Rectal smooth muscle tissue (tissue), 1 donor: ENCODE measurements at regions not wholly inside any gene's neighbourhood (a gene's known extent, or its start where the extent isn't known, plus 50 kb on each side); places are given as distances from the start of the nearest gene placed in this dataset.
"Not testable (repeated sequence)": the region's sequence is repeated elsewhere in the genome, so short reads cannot be mapped to it uniquely, and the experiment has no call there.

Source experiments
- H3K27ac ChIP-seq: one replicate; pipeline ENCODE4 v1.7.0; 2013; ENCODE audit warnings: low read depth, low read length, inconsistent platforms
- H3K27me3 ChIP-seq: one replicate; pipeline ENCODE4 v1.7.0; 2013; ENCODE audit warnings: low read length; ENCODE audit not compliant: control insufficient read depth, insufficient read depth
- H3K36me3 ChIP-seq: one replicate; pipeline ENCODE4 v1.7.0; 2013; ENCODE audit warnings: low read length; ENCODE audit not compliant: control insufficient read depth, insufficient read depth
- H3K4me1 ChIP-seq: one replicate; pipeline ENCODE4 v1.7.0; 2013; ENCODE audit warnings: low read length; ENCODE audit not compliant: control insufficient read depth, insufficient read depth
- H3K4me3 ChIP-seq: one replicate; pipeline ENCODE4 v1.7.0; 2013; ENCODE audit warnings: low read length
- H3K9ac ChIP-seq: one replicate; pipeline ENCODE4 v1.7.0; 2013; ENCODE audit warnings: low read length

- not testable (repeated sequence) for H3K36me3 ChIP-seq, H3K27ac ChIP-seq, H3K9ac ChIP-seq, H3K4me1 ChIP-seq, H3K4me3 ChIP-seq, H3K27me3 ChIP-seq
Observed at GRCh38 chr1:146774271-146774670, 163.9 kb upstream of the NBPF12 start.

- not testable (repeated sequence) for H3K36me3 ChIP-seq, H3K4me3 ChIP-seq, H3K4me1 ChIP-seq, H3K27me3 ChIP-seq, H3K9ac ChIP-seq, H3K27ac ChIP-seq
Observed at GRCh38 chr1:146771409-146771808, 166.7 kb upstream of the NBPF12 start.

GRCh38 chr1:146770998-146771397, 167.1 kb upstream of the NBPF12 start:
- H3K27ac ChIP-seq, H3K4me1 ChIP-seq, H3K36me3 ChIP-seq, H3K4me3 ChIP-seq, H3K9ac ChIP-seq, H3K27me3 ChIP-seq: not testable (repeated sequence)

- not testable (repeated sequence) for H3K4me3 ChIP-seq, H3K9ac ChIP-seq, H3K27ac ChIP-seq, H3K27me3 ChIP-seq, H3K36me3 ChIP-seq, H3K4me1 ChIP-seq
Observed at GRCh38 chr1:146763234-146763633, 174.9 kb upstream of the NBPF12 start.

GRCh38 chr1:146756858-146757257, 181.3 kb upstream of the NBPF12 start:
- H3K36me3 ChIP-seq, H3K4me3 ChIP-seq, H3K4me1 ChIP-seq, H3K27me3 ChIP-seq, H3K27ac ChIP-seq, H3K9ac ChIP-seq: not testable (repeated sequence)

GRCh38 chr1:146748686-146749085, 189.4 kb upstream of the NBPF12 start:
- not testable (repeated sequence) for H3K27ac ChIP-seq

GRCh38 chr1:146731981-146732680, 206.0 kb upstream of the NBPF12 start:
- H3K27me3 ChIP-seq, H3K4me3 ChIP-seq, H3K27ac ChIP-seq, H3K36me3 ChIP-seq, H3K9ac ChIP-seq, H3K4me1 ChIP-seq: not testable (repeated sequence)

More at GRCh38 chr1:146748686-146749085, 189.4 kb upstream of the NBPF12 start:
- not testable (repeated sequence) for H3K4me3 ChIP-seq, H3K9ac ChIP-seq, H3K4me1 ChIP-seq, H3K36me3 ChIP-seq, H3K27me3 ChIP-seq

- H3K36me3 ChIP-seq, H3K27ac ChIP-seq, H3K27me3 ChIP-seq, H3K4me3 ChIP-seq, H3K9ac ChIP-seq, H3K4me1 ChIP-seq: not testable (repeated sequence)
Observed at GRCh38 chr1:146729642-146730344, 208.3 kb upstream of the NBPF12 start.

- not testable (repeated sequence) for H3K27ac ChIP-seq, H3K4me1 ChIP-seq, H3K27me3 ChIP-seq, H3K9ac ChIP-seq, H3K36me3 ChIP-seq, H3K4me3 ChIP-seq
Observed at GRCh38 chr1:146715054-146715453, 223.1 kb upstream of the NBPF12 start.

- H3K27me3 ChIP-seq, H3K4me3 ChIP-seq, H3K27ac ChIP-seq, H3K36me3 ChIP-seq, H3K9ac ChIP-seq, H3K4me1 ChIP-seq: not testable (repeated sequence)
Observed at GRCh38 chr1:146710838-146711521, 227.1 kb upstream of the NBPF12 start.

GRCh38 chr1:146709302-146709701, 228.8 kb upstream of the NBPF12 start:
- not testable (repeated sequence) for H3K4me1 ChIP-seq, H3K27me3 ChIP-seq, H3K9ac ChIP-seq, H3K27ac ChIP-seq, H3K36me3 ChIP-seq, H3K4me3 ChIP-seq

GRCh38 chr1:146704162-146704724, 233.9 kb upstream of the NBPF12 start:
- not testable (repeated sequence) for H3K27ac ChIP-seq, H3K9ac ChIP-seq, H3K36me3 ChIP-seq, H3K4me3 ChIP-seq, H3K27me3 ChIP-seq, H3K4me1 ChIP-seq
